Keratinocyte (primary cell): ENCODE measurements at regions not wholly inside any gene's neighbourhood (a gene's known extent, or its start where the extent isn't known, plus 50 kb on each side); places are given as distances from the start of the nearest gene placed in this dataset.

Source experiments
- EZH2 ChIP-seq: IDR thresholded peaks from one replicate; pipeline ENCODE4 v1.6.1; 2012; ENCODE audit warnings: inconsistent platforms, mild to moderate bottlenecking, low read length, moderate library complexity
- TF ChIP-seq, protein P1 (sequence below), 3 experiments: IDR thresholded peaks in 1 of 3; conservative IDR thresholded peaks in 1 of 3; optimal IDR thresholded peaks in 1 of 3; 2 replicates in 2 of 3; 3 replicates in 1 of 3; pipeline versions ENCODE3 to v1.5.1; 2011; ENCODE audit warnings: low read length in 3 of 3, mild to moderate bottlenecking in 3 of 3, moderate library complexity in 2 of 3, control low read depth in 1 of 3, inconsistent platforms in 1 of 3; ENCODE audit not compliant: insufficient read depth in 2 of 3; ENCODE audit errors: extremely low read depth in 1 of 3

DNA sequence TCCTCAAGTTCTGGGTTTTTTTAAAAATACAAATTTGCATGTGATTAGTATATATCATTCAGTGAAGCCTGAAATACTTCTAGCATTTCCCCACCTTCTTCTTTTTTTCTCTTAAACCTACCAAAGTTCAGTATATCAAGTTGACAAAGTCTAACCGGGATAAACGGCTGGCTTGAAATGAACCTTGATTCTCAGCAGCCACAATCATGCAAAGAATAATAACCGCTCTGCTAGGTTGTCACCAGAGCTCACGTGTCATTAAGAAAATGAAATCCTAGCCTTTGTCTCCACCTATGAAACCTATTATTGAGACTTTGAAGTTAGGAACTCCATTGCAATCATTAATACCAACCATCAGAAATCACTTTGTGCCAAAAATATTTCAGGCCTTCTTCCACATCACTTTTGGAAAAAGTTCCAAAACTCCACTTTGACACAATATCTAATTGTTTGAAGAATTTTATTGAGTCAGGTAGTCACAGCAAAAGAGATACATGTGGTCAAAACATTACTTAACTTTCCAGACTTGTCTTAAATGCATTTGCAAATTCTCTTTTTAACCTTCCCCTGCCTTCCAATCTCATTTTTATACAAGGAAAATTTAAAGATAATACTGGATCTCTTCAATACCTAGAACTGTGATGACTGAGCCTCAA is 285.6 kb upstream of the ACVR2A start:
- TF ChIP-seq EZH2: no peak
- TF ChIP-seq, protein P1, sequence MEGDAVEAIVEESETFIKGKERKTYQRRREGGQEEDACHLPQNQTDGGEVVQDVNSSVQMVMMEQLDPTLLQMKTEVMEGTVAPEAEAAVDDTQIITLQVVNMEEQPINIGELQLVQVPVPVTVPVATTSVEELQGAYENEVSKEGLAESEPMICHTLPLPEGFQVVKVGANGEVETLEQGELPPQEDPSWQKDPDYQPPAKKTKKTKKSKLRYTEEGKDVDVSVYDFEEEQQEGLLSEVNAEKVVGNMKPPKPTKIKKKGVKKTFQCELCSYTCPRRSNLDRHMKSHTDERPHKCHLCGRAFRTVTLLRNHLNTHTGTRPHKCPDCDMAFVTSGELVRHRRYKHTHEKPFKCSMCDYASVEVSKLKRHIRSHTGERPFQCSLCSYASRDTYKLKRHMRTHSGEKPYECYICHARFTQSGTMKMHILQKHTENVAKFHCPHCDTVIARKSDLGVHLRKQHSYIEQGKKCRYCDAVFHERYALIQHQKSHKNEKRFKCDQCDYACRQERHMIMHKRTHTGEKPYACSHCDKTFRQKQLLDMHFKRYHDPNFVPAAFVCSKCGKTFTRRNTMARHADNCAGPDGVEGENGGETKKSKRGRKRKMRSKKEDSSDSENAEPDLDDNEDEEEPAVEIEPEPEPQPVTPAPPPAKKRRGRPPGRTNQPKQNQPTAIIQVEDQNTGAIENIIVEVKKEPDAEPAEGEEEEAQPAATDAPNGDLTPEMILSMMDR (optimal IDR thresholded peaks at IDR 0.05 in 1 of 3, IDR thresholded peaks at IDR 0.05 in 1 of 3, conservative IDR thresholded peaks at IDR 0.05 in 1 of 3; ENCODE audit: extremely low read depth in 1 of 3, insufficient read depth in 2 of 3, low read length in 3 of 3): no peak
